ENCODE measurements at regions not wholly inside any gene's neighbourhood (a gene's known extent, or its start where the extent isn't known, plus 50 kb on each side); places are given as distances from the start of the nearest gene placed in this dataset.

GRCh38 chr2:52955079-52955478 is 812.5 kb upstream of the CHAC2 start:
- no peak for FAIRE-seq
- Histone ChIP-seq H3K27ac (ENCODE audit: control insufficient read depth, insufficient read depth, low read length) (no peak overlapping the region), H3K9ac (ENCODE audit: control insufficient read depth, extremely low read depth, insufficient read depth, low read length) (no peak overlapping the region), H4K20me1 (ENCODE audit: control insufficient read depth, extremely low read depth, insufficient read depth, low read length) (no peaks in the 10 kb centered on the region), H3K9me3 (ENCODE audit: control insufficient read depth, low read depth, low read length) (no peaks in the 10 kb centered on the region), H2AFZ (ENCODE audit: control insufficient read depth, low read length) (no peak overlapping the region), H3K79me2 (ENCODE audit: control insufficient read depth, insufficient read depth, low read length) (no peaks in the 10 kb centered on the region), H3K4me2 (ENCODE audit: control insufficient read depth, extremely low read depth, insufficient read depth, low read depth, low read length) (no peak overlapping the region), H3K36me3 (ENCODE audit: control insufficient read depth in 2 of 2, extremely low read depth in 1 of 2, insufficient read depth in 2 of 2, low read length in 2 of 2) (no peaks in the 10 kb centered on the region), H3K4me3 (ENCODE audit: control insufficient read depth in 2 of 3, extremely low read depth in 1 of 3, insufficient read depth in 2 of 3, low read depth in 1 of 3, low read length in 3 of 3) (no peak overlapping the region), H3K27me3 (ENCODE audit: control insufficient read depth, extremely low read depth, insufficient read depth, low read length) (no peaks in the 10 kb centered on the region), H3K4me1 (ENCODE audit: control insufficient read depth, extremely low read depth, insufficient read depth, low read length) (no peaks in the 10 kb centered on the region), H3K9me1 (ENCODE audit: control insufficient read depth, extremely low read depth, insufficient read depth, low read length) (no peaks in the 10 kb centered on the region)
- TF ChIP-seq CTCF (optimal IDR thresholded peaks at IDR 0.05 in 1 of 3, IDR thresholded peaks at IDR 0.05 in 1 of 3, conservative IDR thresholded peaks at IDR 0.05 in 1 of 3; ENCODE audit: extremely low read depth in 1 of 3, insufficient read depth in 2 of 3, low read length in 3 of 3) = no peak
- no peak for TF ChIP-seq EZH2 (IDR thresholded peaks at IDR 0.05; ENCODE audit: low read length)
- no peak for DNase-seq (ENCODE audit: low read depth, low spot score)
- dilution Hi-C loops (cut with MboI; ENCODE audit: extremely low pct_ligation_motif_present, low sequenced_read_pairs) = no loop called here

- Histone ChIP-seq H3K9me3 (ENCODE audit: control insufficient read depth, low read depth, low read length) (no peaks in the 10 kb centered on the region), H2AFZ (ENCODE audit: control insufficient read depth, low read length) (no peak overlapping the region), H3K36me3 (ENCODE audit: control insufficient read depth in 2 of 2, extremely low read depth in 1 of 2, insufficient read depth in 2 of 2, low read length in 2 of 2) (no peaks in the 10 kb centered on the region), H3K9me1 (ENCODE audit: control insufficient read depth, extremely low read depth, insufficient read depth, low read length) (no peaks in the 10 kb centered on the region), H3K27ac (ENCODE audit: control insufficient read depth, insufficient read depth, low read length) (no peak overlapping the region), H3K4me2 (ENCODE audit: control insufficient read depth, extremely low read depth, insufficient read depth, low read depth, low read length) (no peak overlapping the region), H3K79me2 (ENCODE audit: control insufficient read depth, insufficient read depth, low read length) (no peaks in the 10 kb centered on the region), H3K27me3 (ENCODE audit: control insufficient read depth, extremely low read depth, insufficient read depth, low read length) (no peaks in the 10 kb centered on the region), H3K9ac (ENCODE audit: control insufficient read depth, extremely low read depth, insufficient read depth, low read length) (no peak overlapping the region), H3K4me1 (ENCODE audit: control insufficient read depth, extremely low read depth, insufficient read depth, low read length) (peaks cover under 1% of the 10 kb centered on the region), H3K4me3 (ENCODE audit: control insufficient read depth in 2 of 3, extremely low read depth in 1 of 3, insufficient read depth in 2 of 3, low read depth in 1 of 3, low read length in 3 of 3) (no peak overlapping the region), H4K20me1 (ENCODE audit: control insufficient read depth, extremely low read depth, insufficient read depth, low read length) (no peaks in the 10 kb centered on the region)
- dilution Hi-C loops (cut with MboI; ENCODE audit: extremely low pct_ligation_motif_present, low sequenced_read_pairs) = no loop called here
- FAIRE-seq (no peak), DNase-seq (ENCODE audit: low read depth, low spot score) (no peak)
- no peak for TF ChIP-seq EZH2 (IDR thresholded peaks at IDR 0.05; ENCODE audit: low read length)
Observed at GRCh38 chr2:52940101-52940500, 827.5 kb upstream of the CHAC2 start.

GRCh38 chr2:52939250-52939649 is 828.4 kb upstream of the CHAC2 start:
- DNase-seq (ENCODE audit: low read depth, low spot score) = no peak
- Histone ChIP-seq H3K36me3 (ENCODE audit: control insufficient read depth in 2 of 2, extremely low read depth in 1 of 2, insufficient read depth in 2 of 2, low read length in 2 of 2) (no peaks in the 10 kb centered on the region), H3K79me2 (ENCODE audit: control insufficient read depth, insufficient read depth, low read length) (no peaks in the 10 kb centered on the region), H3K4me2 (ENCODE audit: control insufficient read depth, extremely low read depth, insufficient read depth, low read depth, low read length) (no peak overlapping the region), H3K9ac (ENCODE audit: control insufficient read depth, extremely low read depth, insufficient read depth, low read length) (no peak overlapping the region), H2AFZ (ENCODE audit: control insufficient read depth, low read length) (no peak overlapping the region), H4K20me1 (ENCODE audit: control insufficient read depth, extremely low read depth, insufficient read depth, low read length) (no peaks in the 10 kb centered on the region), H3K9me1 (ENCODE audit: control insufficient read depth, extremely low read depth, insufficient read depth, low read length) (no peaks in the 10 kb centered on the region), H3K27me3 (ENCODE audit: control insufficient read depth, extremely low read depth, insufficient read depth, low read length) (no peaks in the 10 kb centered on the region), H3K4me1 (ENCODE audit: control insufficient read depth, extremely low read depth, insufficient read depth, low read length) (peaks cover 7% of the 10 kb centered on the region), H3K27ac (ENCODE audit: control insufficient read depth, insufficient read depth, low read length) (no peak overlapping the region), H3K4me3 (ENCODE audit: control insufficient read depth in 2 of 3, extremely low read depth in 1 of 3, insufficient read depth in 2 of 3, low read depth in 1 of 3, low read length in 3 of 3) (no peak overlapping the region), H3K9me3 (ENCODE audit: control insufficient read depth, low read depth, low read length) (no peaks in the 10 kb centered on the region)
- dilution Hi-C loops (cut with MboI; ENCODE audit: extremely low pct_ligation_motif_present, low sequenced_read_pairs) = no loop called here
- TF ChIP-seq CTCF (optimal IDR thresholded peaks at IDR 0.05 in 1 of 3, IDR thresholded peaks at IDR 0.05 in 1 of 3, conservative IDR thresholded peaks at IDR 0.05 in 1 of 3; ENCODE audit: extremely low read depth in 1 of 3, insufficient read depth in 2 of 3, low read length in 3 of 3) (no peak), EZH2 (IDR thresholded peaks at IDR 0.05; ENCODE audit: low read length) (no peak)
- no peak for FAIRE-seq
